GM13976 (cell line): ENCODE measurements at regions not wholly inside any gene's neighbourhood (a gene's known extent, or its start where the extent isn't known, plus 50 kb on each side); places are given as distances from the start of the nearest gene placed in this dataset.

Source experiments
- DNase-seq: peaks from one replicate; pipeline ENCODE4 v3.0.0; 2012; ENCODE audit warnings: low spot score
- in situ Hi-C: fragments of 300-500 bp; cut with MboI; formaldehyde crosslinking; loops from one replicate; pipeline ENCODE4 v1.12.0; 2022; ENCODE audit warnings: low sequenced_read_pairs, mixed read lengths, inconsistent platforms; ENCODE audit not compliant: unreplicated experiment
- TF ChIP-seq, protein P1 (sequence below): IDR thresholded peaks from 2 replicates; pipeline ENCODE4 v1.5.1; 2012; ENCODE audit warnings: borderline replicate concordance, mild to moderate bottlenecking; ENCODE audit not compliant: insufficient read depth; ENCODE audit errors: extremely low read depth, missing control alignments, control extremely low read depth

- TF ChIP-seq, protein P1, sequence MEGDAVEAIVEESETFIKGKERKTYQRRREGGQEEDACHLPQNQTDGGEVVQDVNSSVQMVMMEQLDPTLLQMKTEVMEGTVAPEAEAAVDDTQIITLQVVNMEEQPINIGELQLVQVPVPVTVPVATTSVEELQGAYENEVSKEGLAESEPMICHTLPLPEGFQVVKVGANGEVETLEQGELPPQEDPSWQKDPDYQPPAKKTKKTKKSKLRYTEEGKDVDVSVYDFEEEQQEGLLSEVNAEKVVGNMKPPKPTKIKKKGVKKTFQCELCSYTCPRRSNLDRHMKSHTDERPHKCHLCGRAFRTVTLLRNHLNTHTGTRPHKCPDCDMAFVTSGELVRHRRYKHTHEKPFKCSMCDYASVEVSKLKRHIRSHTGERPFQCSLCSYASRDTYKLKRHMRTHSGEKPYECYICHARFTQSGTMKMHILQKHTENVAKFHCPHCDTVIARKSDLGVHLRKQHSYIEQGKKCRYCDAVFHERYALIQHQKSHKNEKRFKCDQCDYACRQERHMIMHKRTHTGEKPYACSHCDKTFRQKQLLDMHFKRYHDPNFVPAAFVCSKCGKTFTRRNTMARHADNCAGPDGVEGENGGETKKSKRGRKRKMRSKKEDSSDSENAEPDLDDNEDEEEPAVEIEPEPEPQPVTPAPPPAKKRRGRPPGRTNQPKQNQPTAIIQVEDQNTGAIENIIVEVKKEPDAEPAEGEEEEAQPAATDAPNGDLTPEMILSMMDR, result no peak
- in situ Hi-C loops, result no loop called here
- no peak for DNase-seq
Measured at GRCh38 chr1:4019606-4020331, 119.7 kb upstream of the C1orf174 start.

GRCh38 chr1:4020449-4020848, 120.4 kb upstream of the C1orf174 start:
- no peak for DNase-seq
- in situ Hi-C loops, result no loop called here
- TF ChIP-seq, protein P1, result no peak

GRCh38 chr1:4021136-4021973, 121.3 kb upstream of the C1orf174 start:
- in situ Hi-C loops, result no loop called here
- TF ChIP-seq, protein P1, result no peak
- DNase-seq, result no peak

DNA sequence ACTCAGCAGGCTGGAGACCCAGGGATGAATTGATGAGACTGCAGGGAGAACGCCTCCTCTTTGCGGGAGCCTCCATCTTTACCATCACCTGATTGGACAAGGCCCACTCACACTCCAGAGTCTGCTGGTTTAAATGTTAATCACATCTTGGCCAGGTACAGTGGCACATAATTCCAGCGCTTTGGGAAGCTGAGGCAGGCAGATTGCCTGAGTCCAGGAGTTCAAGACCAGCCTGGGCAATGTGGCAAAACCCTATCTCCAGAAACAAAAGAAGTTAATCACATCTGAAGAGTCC, 121.8 kb upstream of the C1orf174 start:
- TF ChIP-seq, protein P1, result no peak
- no peak for DNase-seq
- in situ Hi-C loops, result no loop called here

GRCh38 chr1:4022715-4023114, 122.6 kb upstream of the C1orf174 start:
- TF ChIP-seq, protein P1, result no peak
- no peak for DNase-seq
- in situ Hi-C loops, result no loop called here

- no peak for DNase-seq
- in situ Hi-C loops, result no loop called here
- TF ChIP-seq, protein P1, result no peak
Measured at GRCh38 chr1:4023678-4024077, 123.6 kb upstream of the C1orf174 start.
